ENCODE measurements at regions not wholly inside any gene's neighbourhood (a gene's known extent, or its start where the extent isn't known, plus 50 kb on each side); places are given as distances from the start of the nearest gene placed in this dataset.

DNA sequence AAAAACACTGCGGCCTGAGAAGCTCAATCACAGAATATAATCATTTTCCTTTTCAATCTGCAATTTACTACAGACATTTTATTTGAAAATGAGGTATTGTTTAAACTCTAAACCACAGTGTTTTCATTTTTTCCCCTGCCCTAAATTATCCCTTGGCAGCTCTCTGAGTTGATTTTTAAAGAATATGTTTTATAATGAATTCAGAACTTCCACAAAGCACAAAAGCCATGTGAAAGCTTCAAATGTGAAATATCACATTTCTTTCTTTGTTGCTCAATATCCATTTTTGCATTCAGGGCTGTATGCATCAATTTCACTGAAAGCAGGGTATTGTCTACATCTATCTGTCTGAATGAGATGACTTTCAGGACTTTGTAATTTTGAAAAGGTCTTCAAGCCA lies 813.6 kb upstream of the ALCAM start:
- no peaks in the 10 kb centered on the region for H3K9me2 ChIP-seq (replicated peaks; ENCODE audit: insufficient read depth, low read length)
- no peak overlapping the region for H3K4me2 ChIP-seq (ENCODE audit: low read depth, low read length)
- no peaks in the 10 kb centered on the region for H3K4me1 ChIP-seq (ENCODE audit: low read length)
- no peaks in the 10 kb centered on the region for H4K20me1 ChIP-seq (ENCODE audit: insufficient read depth, low read length)
- no peaks in the 10 kb centered on the region for H3K36me3 ChIP-seq (replicated peaks; ENCODE audit: insufficient read depth, low read length)
- H3K9me3 ChIP-seq (replicated peaks; ENCODE audit: insufficient read depth, low read length) = no peaks in the 10 kb centered on the region
- no peaks in the 10 kb centered on the region for H3F3A ChIP-seq (ENCODE audit: insufficient read depth, low read length)
- H3K27ac ChIP-seq (ENCODE audit: low read length) = no peak overlapping the region
- H3K79me2 ChIP-seq (ENCODE audit: low read length) = no peaks in the 10 kb centered on the region
- H3K4me3 ChIP-seq (ENCODE audit: low read length) = no peak overlapping the region
- no peak for TF ChIP-seq EZH2phosphoT487 (IDR thresholded peaks at IDR 0.05; ENCODE audit: low read length)
- no peak for TF ChIP-seq EZH2 (optimal IDR thresholded peaks at IDR 0.05; ENCODE audit: low read depth, low read length)
- TF ChIP-seq, protein P1, sequence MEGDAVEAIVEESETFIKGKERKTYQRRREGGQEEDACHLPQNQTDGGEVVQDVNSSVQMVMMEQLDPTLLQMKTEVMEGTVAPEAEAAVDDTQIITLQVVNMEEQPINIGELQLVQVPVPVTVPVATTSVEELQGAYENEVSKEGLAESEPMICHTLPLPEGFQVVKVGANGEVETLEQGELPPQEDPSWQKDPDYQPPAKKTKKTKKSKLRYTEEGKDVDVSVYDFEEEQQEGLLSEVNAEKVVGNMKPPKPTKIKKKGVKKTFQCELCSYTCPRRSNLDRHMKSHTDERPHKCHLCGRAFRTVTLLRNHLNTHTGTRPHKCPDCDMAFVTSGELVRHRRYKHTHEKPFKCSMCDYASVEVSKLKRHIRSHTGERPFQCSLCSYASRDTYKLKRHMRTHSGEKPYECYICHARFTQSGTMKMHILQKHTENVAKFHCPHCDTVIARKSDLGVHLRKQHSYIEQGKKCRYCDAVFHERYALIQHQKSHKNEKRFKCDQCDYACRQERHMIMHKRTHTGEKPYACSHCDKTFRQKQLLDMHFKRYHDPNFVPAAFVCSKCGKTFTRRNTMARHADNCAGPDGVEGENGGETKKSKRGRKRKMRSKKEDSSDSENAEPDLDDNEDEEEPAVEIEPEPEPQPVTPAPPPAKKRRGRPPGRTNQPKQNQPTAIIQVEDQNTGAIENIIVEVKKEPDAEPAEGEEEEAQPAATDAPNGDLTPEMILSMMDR (IDR thresholded peaks at IDR 0.05; ENCODE audit: low read length) = no peak
- no peak overlapping the region for H2AFZ ChIP-seq (ENCODE audit: low read length)
- DNase-seq = no peak
- no peaks in the 10 kb centered on the region for H3K27me3 ChIP-seq (replicated peaks; ENCODE audit: insufficient read depth, low read length)
- no peak overlapping the region for H3K9ac ChIP-seq (ENCODE audit: low read length)

DNA sequence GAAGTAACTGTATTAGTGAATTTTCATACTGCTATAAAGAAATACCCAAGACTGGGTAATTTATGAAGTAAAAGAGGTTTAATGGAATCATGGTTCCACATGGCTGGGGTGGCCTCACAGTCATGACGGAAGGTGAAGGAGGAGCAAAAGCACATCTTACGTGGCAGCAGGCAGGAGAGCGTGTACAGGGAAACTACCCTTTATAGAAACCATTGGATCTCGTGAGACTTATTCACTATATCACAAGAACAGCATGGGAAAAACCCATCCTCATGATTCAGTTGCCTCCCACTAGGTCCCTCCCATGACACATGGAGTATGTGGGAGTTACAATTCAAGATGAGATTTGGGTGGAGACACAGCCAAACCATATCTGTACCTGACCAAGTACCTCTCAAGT lies 812.3 kb upstream of the ALCAM start:
- no peak for DNase-seq
- H3K4me2 ChIP-seq (ENCODE audit: low read depth, low read length) = no peak overlapping the region
- H3K9ac ChIP-seq (ENCODE audit: low read length) = no peak overlapping the region
- no peak overlapping the region for H3K4me3 ChIP-seq (ENCODE audit: low read length)
- no peaks in the 10 kb centered on the region for H4K20me1 ChIP-seq (ENCODE audit: insufficient read depth, low read length)
- H3F3A ChIP-seq (ENCODE audit: insufficient read depth, low read length) = no peaks in the 10 kb centered on the region
- no peak overlapping the region for H3K27ac ChIP-seq (ENCODE audit: low read length)
- H3K27me3 ChIP-seq (replicated peaks; ENCODE audit: insufficient read depth, low read length) = no peaks in the 10 kb centered on the region
- TF ChIP-seq, protein P1 (IDR thresholded peaks at IDR 0.05; ENCODE audit: low read length) = no peak
- TF ChIP-seq EZH2 (optimal IDR thresholded peaks at IDR 0.05; ENCODE audit: low read depth, low read length) (no peak), EZH2phosphoT487 (IDR thresholded peaks at IDR 0.05; ENCODE audit: low read length) (no peak)
- no peaks in the 10 kb centered on the region for H3K9me2 ChIP-seq (replicated peaks; ENCODE audit: insufficient read depth, low read length)
- no peaks in the 10 kb centered on the region for H3K79me2 ChIP-seq (ENCODE audit: low read length)
- H2AFZ ChIP-seq (ENCODE audit: low read length) = no peak overlapping the region
- H3K4me1 ChIP-seq (ENCODE audit: low read length) = no peaks in the 10 kb centered on the region
- H3K36me3 ChIP-seq (replicated peaks; ENCODE audit: insufficient read depth, low read length) = no peaks in the 10 kb centered on the region
- no peaks in the 10 kb centered on the region for H3K9me3 ChIP-seq (replicated peaks; ENCODE audit: insufficient read depth, low read length)

DNA sequence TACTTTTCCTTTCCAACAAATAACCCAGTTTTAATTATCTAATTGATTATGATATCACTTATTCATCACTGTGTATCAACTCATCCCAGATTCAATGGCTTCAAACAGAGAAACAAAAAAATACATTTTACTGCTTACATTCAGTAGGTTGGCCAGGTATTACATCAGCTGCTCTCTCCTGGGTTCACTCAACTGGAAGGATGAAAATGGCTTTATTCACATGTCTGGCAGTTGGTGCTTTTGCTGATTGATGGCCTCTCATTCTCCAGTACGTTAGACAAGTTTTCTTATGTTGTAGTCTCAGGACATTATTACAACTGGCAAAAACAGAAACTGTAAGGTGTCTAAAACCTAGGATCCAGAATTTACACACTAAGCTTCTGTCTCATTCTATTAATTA lies 811.0 kb upstream of the ALCAM start:
- Histone ChIP-seq H3K4me2 (ENCODE audit: low read depth, low read length) (no peak overlapping the region), H3F3A (ENCODE audit: insufficient read depth, low read length) (no peaks in the 10 kb centered on the region), H3K4me3 (ENCODE audit: low read length) (no peak overlapping the region), H3K79me2 (ENCODE audit: low read length) (no peaks in the 10 kb centered on the region), H3K9me3 (replicated peaks; ENCODE audit: insufficient read depth, low read length) (no peaks in the 10 kb centered on the region), H3K9me2 (replicated peaks; ENCODE audit: insufficient read depth, low read length) (no peaks in the 10 kb centered on the region), H3K4me1 (ENCODE audit: low read length) (no peaks in the 10 kb centered on the region), H3K36me3 (replicated peaks; ENCODE audit: insufficient read depth, low read length) (no peaks in the 10 kb centered on the region), H3K9ac (ENCODE audit: low read length) (no peak overlapping the region), H2AFZ (ENCODE audit: low read length) (no peak overlapping the region), H3K27me3 (replicated peaks; ENCODE audit: insufficient read depth, low read length) (no peaks in the 10 kb centered on the region), H3K27ac (ENCODE audit: low read length) (no peak overlapping the region), H4K20me1 (ENCODE audit: insufficient read depth, low read length) (no peaks in the 10 kb centered on the region)
- TF ChIP-seq EZH2phosphoT487 (IDR thresholded peaks at IDR 0.05; ENCODE audit: low read length) (no peak), EZH2 (optimal IDR thresholded peaks at IDR 0.05; ENCODE audit: low read depth, low read length) (no peak)
- TF ChIP-seq, protein P1 (IDR thresholded peaks at IDR 0.05; ENCODE audit: low read length) = no peak
- no peak for DNase-seq

Measured in MM.1S (cell line).